A673 (cell line): ENCODE measurements at regions not wholly inside any gene's neighbourhood (a gene's known extent, or its start where the extent isn't known, plus 50 kb on each side); places are given as distances from the start of the nearest gene placed in this dataset.

ENCODE experiments used
- BruUV-seq: library from RNA; stranded (reverse); fragments of 400-500 nt; replicated peaks from 2 replicates; lab custom pipeline; 2021; lab: Mats Ljungman, UMichigan
- CTCF ChIA-PET: fragments of 300-600 bp; sonication (Branson Sonifier 250); formaldehyde crosslinking; loops from one replicate; lab custom pipeline; 2022; ENCODE audit warnings: antibody characterized with exemption; lab: Charles Lee
- POLR2A ChIA-PET: fragments of 300-600 bp; sonication (Branson Sonifier 250); formaldehyde crosslinking; loops from one replicate; lab custom pipeline; 2022; ENCODE audit warnings: antibody characterized with exemption; ENCODE audit not compliant: low non-redundant PET; lab: Charles Lee
- DNase-seq: peaks from one replicate; pipeline ENCODE4 v3.0.0-alpha.2; 2015; ENCODE audit warnings: low spot score
- H3K27ac ChIP-seq: fragments of 200-600 bp; sonication (generic); 2 replicates; pipeline ENCODE4 v1.5.1; 2016; ENCODE audit warnings: mixed run types, low read depth, mild to moderate bottlenecking, mixed read lengths, antibody characterized with exemption, low read length; ENCODE audit not compliant: poor library complexity, severe bottlenecking
- H3K27me3 ChIP-seq: fragments of 200-600 bp; sonication (generic); replicated peaks from 2 replicates; pipeline ENCODE4 v1.6.1; 2017; ENCODE audit warnings: mixed run types, low read depth, mild to moderate bottlenecking, mixed read lengths, antibody characterized with exemption, low read length; ENCODE audit not compliant: insufficient read depth, poor library complexity
- H3K36me3 ChIP-seq: fragments of 200-600 bp; sonication (generic); 2 replicates; pipeline ENCODE4 v1.6.1; 2016; ENCODE audit warnings: mixed run types, mild to moderate bottlenecking, mixed read lengths, antibody characterized with exemption, low read length; ENCODE audit not compliant: insufficient read depth, poor library complexity, severe bottlenecking
- H3K4me1 ChIP-seq: fragments of 200-600 bp; sonication (generic); 2 replicates; pipeline ENCODE4 v1.6.1; 2017; ENCODE audit warnings: mixed run types, mild to moderate bottlenecking, mixed read lengths, antibody characterized with exemption, low read length; ENCODE audit not compliant: insufficient read depth, poor library complexity, severe bottlenecking
- H3K4me3 ChIP-seq: fragments of 200-600 bp; sonication (generic); 2 replicates; pipeline ENCODE4 v1.5.1; 2016; ENCODE audit warnings: low read depth, mixed run types, mild to moderate bottlenecking, mixed read lengths, low read length; ENCODE audit not compliant: poor library complexity, severe bottlenecking
- H3K9me3 ChIP-seq: fragments of 200-600 bp; sonication (generic); 2 replicates; pipeline ENCODE4 v1.6.1; 2016; ENCODE audit warnings: mixed run types, low read depth, mild to moderate bottlenecking, mixed read lengths, antibody characterized with exemption, low read length; ENCODE audit not compliant: poor library complexity, severe bottlenecking
- EZH2 ChIP-seq: fragments of 200-600 bp; sonication (generic); IDR thresholded peaks from 2 replicates; pipeline ENCODE4 v1.6.1; 2017; ENCODE audit warnings: borderline replicate concordance, low read depth, mild to moderate bottlenecking, mixed read lengths, antibody characterized with exemption, low read length; ENCODE audit not compliant: poor library complexity, severe bottlenecking
- intact Hi-C: fragments of 100-400 bp; cut with micrococcal nuclease; formaldehyde crosslinking; loops from one replicate; pipeline ENCODE4 v1.10.0; 2022; ENCODE audit not compliant: unreplicated experiment
- TF ChIP-seq, protein P1 (sequence below): fragments of 300-800, 200-600 bp; sonication (generic); conservative IDR thresholded peaks from 2 replicates; pipeline ENCODE4 v1.5.1; 2017; ENCODE audit warnings: low read depth, mild to moderate bottlenecking, antibody characterized with exemption, low read length, moderate library complexity, mixed read lengths

DNA sequence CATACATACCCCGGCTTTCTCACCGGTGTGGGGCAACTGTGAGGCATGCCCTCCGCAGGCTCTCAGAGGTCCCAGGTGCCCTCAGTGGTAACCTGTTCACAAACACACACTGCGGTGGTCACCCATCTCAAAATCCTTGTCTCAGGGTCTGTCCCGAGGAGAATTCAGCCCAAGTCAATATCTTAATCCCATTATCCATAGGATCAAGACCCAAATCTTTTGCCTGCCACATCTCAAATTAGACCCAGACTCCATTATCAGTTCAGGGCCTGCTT lies 140.8 kb downstream of the CDC5L start:
- DNase-seq, result no peak
- intact Hi-C loops, result no loop called here
- peaks cover 7% of the 10 kb centered on the region for H3K9me3 ChIP-seq
- peaks cover 7% of the 10 kb centered on the region for H3K4me1 ChIP-seq
- no peak for TF ChIP-seq EZH2
- TF ChIP-seq, protein P1, sequence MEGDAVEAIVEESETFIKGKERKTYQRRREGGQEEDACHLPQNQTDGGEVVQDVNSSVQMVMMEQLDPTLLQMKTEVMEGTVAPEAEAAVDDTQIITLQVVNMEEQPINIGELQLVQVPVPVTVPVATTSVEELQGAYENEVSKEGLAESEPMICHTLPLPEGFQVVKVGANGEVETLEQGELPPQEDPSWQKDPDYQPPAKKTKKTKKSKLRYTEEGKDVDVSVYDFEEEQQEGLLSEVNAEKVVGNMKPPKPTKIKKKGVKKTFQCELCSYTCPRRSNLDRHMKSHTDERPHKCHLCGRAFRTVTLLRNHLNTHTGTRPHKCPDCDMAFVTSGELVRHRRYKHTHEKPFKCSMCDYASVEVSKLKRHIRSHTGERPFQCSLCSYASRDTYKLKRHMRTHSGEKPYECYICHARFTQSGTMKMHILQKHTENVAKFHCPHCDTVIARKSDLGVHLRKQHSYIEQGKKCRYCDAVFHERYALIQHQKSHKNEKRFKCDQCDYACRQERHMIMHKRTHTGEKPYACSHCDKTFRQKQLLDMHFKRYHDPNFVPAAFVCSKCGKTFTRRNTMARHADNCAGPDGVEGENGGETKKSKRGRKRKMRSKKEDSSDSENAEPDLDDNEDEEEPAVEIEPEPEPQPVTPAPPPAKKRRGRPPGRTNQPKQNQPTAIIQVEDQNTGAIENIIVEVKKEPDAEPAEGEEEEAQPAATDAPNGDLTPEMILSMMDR, result no peak
- no peak overlapping the region for H3K4me3 ChIP-seq
- H3K27me3 ChIP-seq, result no peaks in the 10 kb centered on the region
- no peaks in the 10 kb centered on the region for H3K36me3 ChIP-seq
- CTCF ChIA-PET, result no interaction called here
- POLR2A ChIA-PET, result no interaction called here
- BruUV-seq, result no TSS peak
- H3K27ac ChIP-seq, result no peak overlapping the region

DNA sequence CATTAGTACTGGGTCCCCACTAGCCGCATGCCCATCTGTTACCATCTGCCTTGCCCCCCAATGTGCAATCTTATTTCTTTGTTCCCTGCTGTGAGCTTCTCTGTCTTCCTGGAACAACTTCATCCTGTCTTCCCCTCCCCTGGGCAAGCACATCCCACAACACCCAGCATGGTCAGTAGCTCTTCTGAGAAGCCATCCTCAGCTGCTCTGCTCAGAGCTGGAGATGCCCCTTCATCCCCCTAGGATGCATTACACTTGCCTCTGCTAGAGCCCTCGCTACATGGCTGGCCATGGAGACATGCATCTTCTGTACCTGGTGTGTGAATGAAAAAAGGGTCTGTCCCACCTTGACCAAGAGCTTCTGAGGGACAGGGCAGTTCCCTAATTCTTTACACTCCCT lies 141.2 kb downstream of the CDC5L start:
- no peaks in the 10 kb centered on the region for H3K36me3 ChIP-seq
- H3K9me3 ChIP-seq, result peaks cover 7% of the 10 kb centered on the region
- TF ChIP-seq, protein P1, result no peak
- no peak for TF ChIP-seq EZH2
- CTCF ChIA-PET, result no interaction called here
- intact Hi-C loops, result no loop called here
- peaks cover 7% of the 10 kb centered on the region for H3K4me1 ChIP-seq
- BruUV-seq, result no TSS peak
- POLR2A ChIA-PET, result no interaction called here
- H3K4me3 ChIP-seq, result no peak overlapping the region
- no peak overlapping the region for H3K27ac ChIP-seq
- no peaks in the 10 kb centered on the region for H3K27me3 ChIP-seq
- DNase-seq, result no peak

DNA sequence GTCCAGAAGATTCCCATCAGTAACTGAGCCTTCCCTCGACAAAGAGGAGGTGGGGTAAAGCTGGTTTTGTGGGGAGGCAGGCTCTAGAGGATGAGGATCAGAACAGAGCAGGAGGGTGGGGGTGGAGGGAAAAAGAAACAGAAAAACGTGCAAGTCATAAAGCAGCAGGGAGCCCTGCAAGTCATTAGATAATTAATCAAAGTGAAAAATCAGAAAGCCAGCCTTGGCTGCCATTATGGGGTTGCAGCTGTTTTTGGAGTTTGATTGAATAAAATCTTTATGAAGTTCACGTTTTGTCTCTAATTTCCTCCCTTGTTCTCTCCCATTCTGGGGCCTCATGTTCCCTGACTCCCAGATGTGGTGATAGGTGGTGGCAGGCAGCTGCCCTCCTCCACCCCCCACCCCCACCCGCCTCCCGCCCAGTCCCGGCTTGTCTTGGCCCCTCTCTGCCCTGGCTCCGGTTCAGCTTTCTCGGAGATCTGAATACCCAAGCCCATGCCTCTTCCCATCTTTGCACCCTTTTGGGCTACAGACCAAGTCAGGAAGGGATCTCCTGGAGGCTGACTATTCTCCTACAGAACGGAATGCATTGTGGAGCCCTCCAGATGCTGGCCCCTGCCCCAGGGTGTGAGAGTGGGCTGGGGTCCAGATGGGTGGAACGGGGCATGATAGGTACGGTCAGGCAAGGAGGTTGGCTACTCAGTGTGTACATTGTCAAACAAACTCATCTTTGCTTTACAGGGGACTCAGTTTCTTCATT lies 141.8 kb downstream of the CDC5L start:
- peaks cover 7% of the 10 kb centered on the region for H3K4me1 ChIP-seq
- peaks cover 5% of the 10 kb centered on the region for H3K9me3 ChIP-seq
- no peak overlapping the region for H3K4me3 ChIP-seq
- ChIA-PET POLR2A (no interaction called here), CTCF (no interaction called here)
- intact Hi-C loops, result no loop called here
- no peaks in the 10 kb centered on the region for H3K27me3 ChIP-seq
- TF ChIP-seq, protein P1, result no peak
- no peak for TF ChIP-seq EZH2
- no peak for DNase-seq
- no peaks in the 10 kb centered on the region for H3K36me3 ChIP-seq
- no TSS peak for BruUV-seq
- H3K27ac ChIP-seq, result no peak overlapping the region
